CD4-positive, alpha-beta T cell treated with Interleukin-1 beta for 1 hour (primary cell): ENCODE measurements at regions not wholly inside any gene's neighbourhood (a gene's known extent, or its start where the extent isn't known, plus 50 kb on each side); places are given as distances from the start of the nearest gene placed in this dataset.

ENCODE experiments used
- DNase-seq, 2 donors: peaks; one replicate each; pipeline ENCODE4 v3.0.0-alpha.2; 2020 to 2022

GRCh38 chr2:57740891-57741290 lies 305.7 kb upstream of the VRK2 start:
- DNase-seq = no peak

DNA sequence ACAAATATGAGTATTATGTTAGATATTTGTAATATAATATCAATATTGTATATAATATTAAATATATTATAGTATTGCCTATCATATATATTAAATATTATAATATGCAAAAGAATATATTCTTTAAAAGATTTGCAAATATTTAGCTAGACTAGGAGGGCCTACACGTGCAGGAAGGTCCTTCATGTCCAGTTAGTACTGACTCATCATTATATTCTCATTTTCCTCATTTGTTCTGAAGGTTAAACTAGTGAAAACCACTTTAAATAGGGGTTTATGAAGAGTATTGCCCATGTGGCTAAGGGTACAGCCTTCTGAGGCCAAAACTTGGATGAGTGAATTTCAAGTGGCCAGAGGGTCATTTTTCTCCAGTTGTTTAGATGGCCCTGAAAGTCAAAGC lies 293.0 kb upstream of the VRK2 start:
- DNase-seq = no peak

GRCh38 chr2:57758686-57759085 lies 287.9 kb upstream of the VRK2 start:
- DNase-seq = no peak

DNA sequence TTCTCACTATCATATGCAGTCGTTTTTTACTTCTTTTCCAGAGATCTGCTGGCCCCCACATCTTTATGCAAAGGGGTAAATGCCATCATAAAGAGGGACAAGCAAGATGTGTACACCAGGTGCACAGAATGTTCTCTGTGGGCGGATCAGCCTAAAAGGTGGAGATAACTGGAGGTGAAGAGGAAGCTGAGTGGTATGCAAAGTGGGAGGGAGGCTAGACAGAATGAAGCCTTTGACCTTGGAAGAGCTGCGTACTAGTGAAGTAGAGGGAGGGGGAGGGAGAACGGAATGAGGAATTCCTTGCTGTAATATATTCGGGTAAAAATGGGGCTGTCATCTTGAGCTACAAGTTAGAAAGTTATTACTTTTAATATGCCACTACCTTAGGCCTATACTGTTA lies 287.5 kb upstream of the VRK2 start:
- DNase-seq = no peak

GRCh38 chr2:57759822-57760300 lies 286.7 kb upstream of the VRK2 start:
- DNase-seq = peak; percentile 64 to 67

- no peak for DNase-seq
Measured at GRCh38 chr2:57760381-57760801, 286.2 kb upstream of the VRK2 start.

- DNase-seq = no peak
Measured at GRCh38 chr2:57776916-57777315, 269.7 kb upstream of the VRK2 start.

DNA sequence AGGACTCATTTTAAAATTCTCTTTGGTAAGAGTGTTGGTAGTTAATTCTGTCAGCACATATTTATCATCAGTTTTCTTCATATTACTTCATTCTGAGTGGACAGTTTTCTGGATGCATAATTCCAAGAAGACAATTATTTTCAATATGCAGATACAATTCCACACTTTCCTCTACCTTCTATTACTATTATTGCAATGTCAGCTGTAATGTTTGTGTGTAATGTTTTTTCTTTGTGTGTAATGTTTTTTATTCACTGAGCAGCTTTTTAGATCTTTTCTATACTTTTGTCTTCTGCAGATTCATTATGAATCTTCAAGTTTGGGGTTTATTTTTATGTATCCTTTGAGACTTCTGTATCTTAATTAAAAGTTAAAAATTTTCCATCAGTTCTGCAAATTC lies 264.0 kb upstream of the VRK2 start:
- no peak for DNase-seq

GRCh38 chr2:57793310-57793709 lies 253.3 kb upstream of the VRK2 start:
- no peak for DNase-seq

GRCh38 chr2:57796527-57796926 lies 250.1 kb upstream of the VRK2 start:
- DNase-seq = no peak

DNA sequence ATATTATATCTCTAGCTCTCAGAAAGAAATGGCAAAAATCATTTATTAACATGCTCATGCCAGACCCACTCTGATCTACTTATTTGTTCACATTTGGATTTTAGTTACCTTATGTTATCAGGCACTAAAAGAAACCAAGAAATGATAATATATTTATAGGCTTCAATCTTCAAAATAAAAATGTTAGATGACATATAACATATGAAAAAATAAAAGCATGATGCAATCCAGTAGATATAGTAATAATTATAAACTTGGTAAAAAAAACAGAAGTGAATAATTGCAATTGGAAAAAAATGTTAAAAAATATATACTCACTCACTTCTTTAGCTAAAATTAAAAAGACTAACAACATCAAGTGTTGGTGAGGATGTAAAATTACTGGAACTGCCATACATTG lies 248.3 kb upstream of the VRK2 start:
- no peak for DNase-seq

DNA sequence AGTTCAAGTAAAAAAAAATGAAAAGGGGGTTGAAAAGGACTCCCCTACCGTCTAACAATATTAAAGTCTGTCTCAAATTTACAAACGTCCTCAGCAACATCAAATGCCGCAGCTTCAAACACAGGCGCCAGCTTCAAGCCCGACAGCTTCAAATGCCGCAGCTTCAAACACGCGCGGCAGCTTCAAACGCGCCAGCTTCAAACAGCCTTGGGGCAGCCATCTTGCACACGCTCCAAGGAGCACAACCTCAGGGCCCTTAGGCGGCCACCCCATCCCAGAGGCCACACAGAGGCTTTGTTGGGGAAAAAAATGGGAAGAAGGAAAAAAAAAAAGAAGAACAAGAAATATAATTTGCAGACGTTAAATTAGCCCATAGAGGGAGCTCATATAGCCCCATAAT lies 244.4 kb upstream of the VRK2 start:
- DNase-seq = no peak

DNA sequence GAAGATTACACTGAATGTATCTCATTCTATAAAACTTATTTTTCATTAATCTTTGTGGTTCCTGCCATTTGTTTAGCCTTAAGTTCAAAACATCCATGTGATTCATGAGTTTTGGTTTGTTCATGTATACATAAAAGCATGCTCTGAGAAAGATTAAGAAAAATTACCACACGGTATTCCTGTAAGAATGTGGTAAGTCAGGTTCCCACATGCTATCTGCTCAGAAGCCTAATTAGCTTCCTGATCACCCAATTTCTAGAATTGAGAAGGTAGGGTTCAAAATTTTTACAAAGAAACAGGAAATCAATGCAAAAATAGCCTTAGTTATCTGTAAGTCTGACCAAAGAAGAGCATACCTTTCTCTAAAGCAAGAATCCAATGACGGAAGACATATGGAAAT lies 241.6 kb upstream of the VRK2 start:
- DNase-seq = no peak

DNA sequence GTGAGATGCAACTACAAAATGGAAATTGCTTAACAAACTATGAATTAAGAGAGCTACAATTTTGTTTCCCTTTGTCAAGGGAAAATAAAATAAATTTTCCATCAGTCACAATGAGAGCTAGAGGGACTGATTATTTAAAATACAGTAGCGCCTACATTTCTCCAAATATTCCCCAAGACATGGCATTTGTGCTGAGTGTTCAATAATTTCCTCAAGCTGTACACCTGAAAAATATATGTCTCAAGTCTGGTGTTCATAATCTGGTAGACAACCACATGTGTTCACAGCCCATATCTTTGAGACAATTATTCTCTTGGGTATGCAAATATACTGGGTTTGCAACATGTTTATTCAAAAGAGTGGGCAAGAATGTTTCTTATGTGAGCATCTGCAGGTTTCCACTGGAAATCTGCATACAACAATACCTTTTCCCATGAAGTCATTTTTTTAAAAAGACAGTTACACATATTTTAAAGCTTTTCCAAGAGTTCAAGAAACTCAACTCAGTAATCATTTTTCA lies 240.1 kb upstream of the VRK2 start:
- DNase-seq = no peak

- DNase-seq = no peak
Measured at GRCh38 chr2:57809230-57809629, 237.4 kb upstream of the VRK2 start.

- no peak for DNase-seq
Measured at GRCh38 chr2:57821088-57821487, 225.5 kb upstream of the VRK2 start.

GRCh38 chr2:57828221-57828620 lies 218.4 kb upstream of the VRK2 start:
- DNase-seq = no peak

GRCh38 chr2:57834666-57835065 lies 211.9 kb upstream of the VRK2 start:
- no peak for DNase-seq

DNA sequence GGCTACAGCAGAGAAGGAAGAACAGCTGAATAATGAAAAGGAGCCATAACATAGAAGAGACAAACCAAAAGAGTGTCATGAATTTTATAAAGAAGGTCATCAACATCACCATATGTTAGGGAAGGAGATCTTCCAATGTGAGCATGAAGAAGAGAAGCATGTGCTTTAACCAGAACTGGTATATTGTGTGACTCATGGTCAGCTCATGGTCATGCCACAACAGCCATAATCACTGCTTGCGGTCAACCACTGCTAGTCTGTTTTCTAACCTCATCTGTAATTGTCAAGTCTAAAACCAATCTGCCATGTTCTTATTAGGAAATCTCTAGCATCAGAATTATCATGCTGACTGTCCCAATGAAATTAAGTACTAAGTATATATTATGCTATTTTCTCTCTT lies 204.1 kb upstream of the VRK2 start:
- DNase-seq = no peak

- no peak for DNase-seq
Measured at GRCh38 chr2:57843158-57843557, 203.4 kb upstream of the VRK2 start.

GRCh38 chr2:57848723-57849122 lies 197.9 kb upstream of the VRK2 start:
- DNase-seq = no peak

GRCh38 chr2:57849843-57850242 lies 196.8 kb upstream of the VRK2 start:
- no peak for DNase-seq

DNA sequence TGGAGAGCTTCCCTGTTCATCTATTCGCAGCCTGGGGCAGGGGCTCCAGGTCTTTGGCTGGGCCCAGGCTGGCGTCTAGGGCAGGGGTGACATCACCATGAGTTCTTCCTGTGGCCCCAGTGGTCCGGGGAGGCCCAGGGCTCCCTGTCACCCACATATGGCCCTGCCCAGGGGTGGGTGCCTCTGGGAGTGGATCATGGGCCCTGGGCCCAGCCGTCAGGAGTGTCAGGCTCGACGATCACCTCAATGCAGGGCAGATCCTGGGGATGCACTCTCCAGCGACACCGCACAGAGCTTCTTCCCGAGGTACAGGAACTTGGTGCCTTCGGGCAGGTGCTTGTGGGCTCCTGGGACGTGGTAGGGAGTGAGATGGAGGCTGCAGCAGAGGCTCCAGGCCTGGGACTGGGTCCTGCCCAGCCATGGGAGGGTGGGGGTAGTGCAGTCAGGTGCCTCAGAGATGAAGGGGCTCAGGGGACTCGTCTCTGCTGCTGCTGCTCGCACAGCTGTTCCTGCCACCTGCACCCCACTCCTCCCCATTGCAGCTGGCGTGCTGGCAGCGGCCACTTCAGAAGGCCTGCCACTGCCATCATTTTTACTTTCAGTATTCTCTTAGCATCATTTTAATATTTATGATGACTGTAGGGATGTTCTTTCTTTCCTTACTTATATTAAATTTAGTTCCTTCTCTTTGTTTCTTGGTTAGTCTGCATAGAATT lies 196.0 kb upstream of the VRK2 start:
- no peak for DNase-seq

DNA sequence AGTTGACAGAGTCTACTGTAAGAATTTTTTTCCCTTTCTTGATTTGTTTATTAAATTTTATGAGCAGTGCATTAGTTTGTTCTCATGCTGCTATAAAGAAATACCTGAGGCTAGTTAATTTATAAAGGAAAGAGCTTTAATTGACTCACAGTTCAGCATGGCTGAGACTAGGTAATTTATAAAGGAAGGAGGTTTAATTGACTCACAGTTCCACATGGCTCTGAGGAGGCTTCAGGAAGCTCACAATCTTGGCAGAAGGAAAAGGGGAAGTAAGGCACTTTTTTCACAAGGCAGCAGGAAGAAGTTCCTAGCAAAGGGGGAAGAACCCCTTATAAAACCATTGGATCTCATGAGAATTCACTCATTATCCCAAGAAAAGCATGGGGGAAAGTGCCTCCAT lies 191.4 kb upstream of the VRK2 start:
- no peak for DNase-seq

GRCh38 chr2:57859755-57860154 lies 186.9 kb upstream of the VRK2 start:
- DNase-seq = no peak
